ENCODE measurements at regions not wholly inside any gene's neighbourhood (a gene's known extent, or its start where the extent isn't known, plus 50 kb on each side); places are given as distances from the start of the nearest gene placed in this dataset.

- no peak for TF ChIP-seq CTCF (IDR thresholded peaks at IDR 0.05; ENCODE audit: insufficient read depth, low read length)
- no peak for TF ChIP-seq POLR2AphosphoS5 (IDR thresholded peaks at IDR 0.05; ENCODE audit: low read depth)
- TF ChIP-seq REST (IDR thresholded peaks at IDR 0.05; ENCODE audit: insufficient replicate concordance, low read depth), result no peak
Observed at GRCh38 chr2:45288532-45289417, 279.5 kb upstream of the SIX2 start.
